Upper lobe of right lung (tissue), 1 donor: ENCODE measurements at regions not wholly inside any gene's neighbourhood (a gene's known extent, or its start where the extent isn't known, plus 50 kb on each side); places are given as distances from the start of the nearest gene placed in this dataset.

Experiments used
- ATAC-seq: fragments of 200-7000 bp; cut with Tn5 transposase; one replicate; pipeline ENCODE4 v1.9.1; 2020; ENCODE audit warnings: mild to moderate bottlenecking, moderate library complexity
- DNase-seq: peaks from one replicate; pipeline ENCODE4 v3.0.0-alpha.2; 2020
- H3K27ac ChIP-seq: fragments of 200-600 bp; one replicate; pipeline ENCODE4 v1.8.0; 2022
- H3K27me3 ChIP-seq: fragments of 200-600 bp; one replicate; pipeline ENCODE4 v1.8.0; 2022; ENCODE audit warnings: mild to moderate bottlenecking
- H3K36me3 ChIP-seq: fragments of 200-600 bp; one replicate; pipeline ENCODE4 v1.8.0; 2022
- H3K4me1 ChIP-seq: fragments of 200-600 bp; one replicate; pipeline ENCODE4 v1.8.0; 2022
- H3K4me3 ChIP-seq: fragments of 200-600 bp; one replicate; pipeline ENCODE4 v1.8.0; 2022; ENCODE audit warnings: mild to moderate bottlenecking
- H3K9me3 ChIP-seq: fragments of 200-600 bp; one replicate; pipeline ENCODE4 v1.8.0; 2022
- intact Hi-C: fragments of 100-400 bp; cut with DNase I; formaldehyde crosslinking; loops from one replicate; pipeline ENCODE4 v1.11.0; 2022
- TF ChIP-seq, protein P1 (sequence below): fragments of 200-600 bp; IDR thresholded peaks from one replicate; pipeline ENCODE4 v1.8.0; 2022; ENCODE audit warnings: antibody characterized with exemption
- donor health status: DM: no; HTN: yes; CAD: no; lungs with severe emphysema.

GRCh38 chr20:11582060-11582459 lies 335.6 kb upstream of the BTBD3 start:
- no peak for ATAC-seq
- intact Hi-C loops, result no loop called here
- TF ChIP-seq, protein P1, sequence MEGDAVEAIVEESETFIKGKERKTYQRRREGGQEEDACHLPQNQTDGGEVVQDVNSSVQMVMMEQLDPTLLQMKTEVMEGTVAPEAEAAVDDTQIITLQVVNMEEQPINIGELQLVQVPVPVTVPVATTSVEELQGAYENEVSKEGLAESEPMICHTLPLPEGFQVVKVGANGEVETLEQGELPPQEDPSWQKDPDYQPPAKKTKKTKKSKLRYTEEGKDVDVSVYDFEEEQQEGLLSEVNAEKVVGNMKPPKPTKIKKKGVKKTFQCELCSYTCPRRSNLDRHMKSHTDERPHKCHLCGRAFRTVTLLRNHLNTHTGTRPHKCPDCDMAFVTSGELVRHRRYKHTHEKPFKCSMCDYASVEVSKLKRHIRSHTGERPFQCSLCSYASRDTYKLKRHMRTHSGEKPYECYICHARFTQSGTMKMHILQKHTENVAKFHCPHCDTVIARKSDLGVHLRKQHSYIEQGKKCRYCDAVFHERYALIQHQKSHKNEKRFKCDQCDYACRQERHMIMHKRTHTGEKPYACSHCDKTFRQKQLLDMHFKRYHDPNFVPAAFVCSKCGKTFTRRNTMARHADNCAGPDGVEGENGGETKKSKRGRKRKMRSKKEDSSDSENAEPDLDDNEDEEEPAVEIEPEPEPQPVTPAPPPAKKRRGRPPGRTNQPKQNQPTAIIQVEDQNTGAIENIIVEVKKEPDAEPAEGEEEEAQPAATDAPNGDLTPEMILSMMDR, result no peak

GRCh38 chr20:11585752-11586352 lies 331.8 kb upstream of the BTBD3 start:
- no peak overlapping the region for H3K27ac ChIP-seq
- H3K27me3 ChIP-seq, result no peaks in the 10 kb centered on the region
- no peak for ATAC-seq
- DNase-seq, result no peak
- H3K4me3 ChIP-seq, result no peak overlapping the region
- no peaks in the 10 kb centered on the region for H3K4me1 ChIP-seq
- no peaks in the 10 kb centered on the region for H3K36me3 ChIP-seq
- intact Hi-C loops, result no loop called here
- TF ChIP-seq, protein P1, result peak; percentile 19
- no peaks in the 10 kb centered on the region for H3K9me3 ChIP-seq

More at GRCh38 chr20:11582060-11582459, 335.6 kb upstream of the BTBD3 start:
- H3K36me3 ChIP-seq, result no peaks in the 10 kb centered on the region
- H3K27me3 ChIP-seq, result no peaks in the 10 kb centered on the region
- no peak overlapping the region for H3K27ac ChIP-seq
- H3K4me3 ChIP-seq, result no peak overlapping the region
- no peak for DNase-seq
- no peaks in the 10 kb centered on the region for H3K9me3 ChIP-seq
- no peaks in the 10 kb centered on the region for H3K4me1 ChIP-seq

DNA sequence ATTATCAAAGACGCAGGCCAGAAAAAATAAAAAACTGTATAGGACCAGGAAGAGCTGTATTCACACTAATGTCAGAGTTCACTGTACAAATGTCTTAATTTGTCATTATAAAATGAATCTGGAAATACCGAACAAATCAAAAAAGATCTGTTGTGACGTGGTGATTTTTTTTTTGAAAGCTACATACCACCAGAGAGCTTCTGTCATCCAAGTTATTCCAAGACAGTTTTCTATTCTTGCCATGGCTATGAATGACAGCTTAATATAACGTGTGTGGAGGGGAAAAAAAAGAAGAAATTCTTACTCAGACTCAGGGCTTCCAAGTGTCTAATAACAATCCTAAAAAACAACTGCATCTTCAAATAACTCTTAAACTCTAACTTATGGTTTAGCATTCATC lies 328.8 kb upstream of the BTBD3 start:
- no peaks in the 10 kb centered on the region for H3K36me3 ChIP-seq
- no peak for ATAC-seq
- no peaks in the 10 kb centered on the region for H3K27me3 ChIP-seq
- TF ChIP-seq, protein P1, result no peak
- intact Hi-C loops, result no loop called here
- H3K9me3 ChIP-seq, result no peaks in the 10 kb centered on the region
- H3K27ac ChIP-seq, result no peak overlapping the region
- no peak for DNase-seq
- H3K4me1 ChIP-seq, result no peaks in the 10 kb centered on the region
- no peak overlapping the region for H3K4me3 ChIP-seq

DNA sequence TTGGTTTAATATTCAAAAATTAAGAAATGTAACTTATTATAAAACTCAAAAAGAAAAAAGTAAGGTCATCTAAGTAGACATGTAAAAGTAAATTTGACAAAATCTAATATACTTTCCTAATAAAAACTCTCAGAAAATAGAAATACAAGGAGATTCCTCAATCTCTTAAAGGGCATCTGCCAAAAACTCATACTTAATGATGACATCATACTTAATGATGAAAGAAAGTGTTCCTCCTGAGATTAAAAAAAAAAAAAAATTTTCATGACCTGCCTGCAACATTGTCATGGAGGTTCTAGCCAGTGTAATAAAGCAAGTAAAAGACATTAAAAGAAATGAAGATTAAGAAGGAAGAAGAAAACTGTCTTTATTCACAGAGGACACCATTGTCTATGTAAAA lies 325.7 kb upstream of the BTBD3 start:
- Histone ChIP-seq H3K4me1 (no peaks in the 10 kb centered on the region), H3K9me3 (no peaks in the 10 kb centered on the region), H3K36me3 (no peaks in the 10 kb centered on the region), H3K27me3 (no peaks in the 10 kb centered on the region), H3K27ac (no peak overlapping the region), H3K4me3 (no peak overlapping the region)
- intact Hi-C loops, result no loop called here
- ATAC-seq (no peak), DNase-seq (no peak)
- TF ChIP-seq, protein P1, result no peak

DNA sequence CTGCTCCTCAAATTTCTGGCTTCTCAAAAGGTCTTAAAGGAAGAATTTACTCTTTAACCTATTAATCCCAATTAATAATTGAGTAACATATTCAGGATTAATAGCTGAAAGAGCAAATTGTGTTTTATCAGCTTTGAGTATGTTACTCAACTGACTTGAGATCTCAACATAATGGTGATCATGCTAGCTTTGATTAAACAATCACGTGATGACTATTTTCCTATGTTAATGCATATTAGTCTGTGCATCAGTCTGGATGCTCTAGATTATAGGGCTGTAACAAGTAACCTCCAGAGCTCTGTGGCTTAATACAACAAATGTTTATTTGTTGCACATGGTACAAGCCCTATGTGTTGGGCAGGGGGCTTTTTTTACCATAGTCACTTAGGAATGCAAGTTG lies 313.4 kb upstream of the BTBD3 start:
- H3K9me3 ChIP-seq, result no peaks in the 10 kb centered on the region

More for the DNA sequence above, 313.4 kb upstream of the BTBD3 start:
- ATAC-seq (no peak), DNase-seq (no peak)
- intact Hi-C loops, result no loop called here
- H3K27ac ChIP-seq, result no peak overlapping the region
- H3K4me1 ChIP-seq, result no peaks in the 10 kb centered on the region
- TF ChIP-seq, protein P1, result no peak
- H3K27me3 ChIP-seq, result no peaks in the 10 kb centered on the region
- H3K36me3 ChIP-seq, result no peaks in the 10 kb centered on the region
- H3K4me3 ChIP-seq, result no peak overlapping the region
